ENCODE measurements at regions not wholly inside any gene's neighbourhood (a gene's known extent, or its start where the extent isn't known, plus 50 kb on each side); places are given as distances from the start of the nearest gene placed in this dataset.
"Not testable (repeated sequence)": the region's sequence is repeated elsewhere in the genome, so short reads cannot be mapped to it uniquely, and the experiment has no call there.

- TF ChIP-seq GABPA (IDR thresholded peaks at IDR 0.05; ENCODE audit: low read depth), result no peak
- TF ChIP-seq REST (IDR thresholded peaks at IDR 0.05; ENCODE audit: insufficient replicate concordance, low read depth), result no peak
- TF ChIP-seq SPI1 (IDR thresholded peaks at IDR 0.05; ENCODE audit: borderline replicate concordance, low read depth), result no peak
- no peak for TF ChIP-seq POLR2AphosphoS5 (IDR thresholded peaks at IDR 0.05; ENCODE audit: low read depth)
- TF ChIP-seq CTCF (IDR thresholded peaks at IDR 0.05; ENCODE audit: insufficient read depth, low read length), result no peak
- H3K27ac ChIP-seq (replicated peaks), result no peak overlapping the region
- DNase-seq (ENCODE audit: low read depth in 1 of 2, low spot score in 1 of 2), result no peak
- no peaks in the 10 kb centered on the region for H3K27me3 ChIP-seq (ENCODE audit: insufficient read depth, poor library complexity, severe bottlenecking)
- H3K4me3 ChIP-seq (replicated peaks; ENCODE audit: insufficient read depth, low read length), result no peak overlapping the region
Observed at GRCh38 chr4:40681600-40681999, 51.9 kb upstream of the RBM47 start.

GRCh38 chr4:40682290-40683101 lies 52.8 kb upstream of the RBM47 start:
- Histone ChIP-seq H3K4me3 (replicated peaks; ENCODE audit: insufficient read depth, low read length) (no peak overlapping the region), H3K27ac (replicated peaks) (peak overlapping the region; percentile 53), H3K27me3 (ENCODE audit: insufficient read depth, poor library complexity, severe bottlenecking) (no peaks in the 10 kb centered on the region)
- peak in 1 of 2 experiments; percentile 76 for DNase-seq (ENCODE audit: low read depth in 1 of 2, low spot score in 1 of 2)
- no peak for TF ChIP-seq POLR2AphosphoS5 (IDR thresholded peaks at IDR 0.05; ENCODE audit: low read depth)
- TF ChIP-seq CTCF (IDR thresholded peaks at IDR 0.05; ENCODE audit: insufficient read depth, low read length), result no peak
- no peak for TF ChIP-seq SPI1 (IDR thresholded peaks at IDR 0.05; ENCODE audit: borderline replicate concordance, low read depth)
- TF ChIP-seq REST (IDR thresholded peaks at IDR 0.05; ENCODE audit: insufficient replicate concordance, low read depth), result no peak
- TF ChIP-seq GABPA (IDR thresholded peaks at IDR 0.05; ENCODE audit: low read depth), result no peak

GRCh38 chr4:40683536-40684145 lies 54.0 kb upstream of the RBM47 start:
- H3K4me3 ChIP-seq (replicated peaks; ENCODE audit: insufficient read depth, low read length); H3K27me3 ChIP-seq (ENCODE audit: insufficient read depth, poor library complexity, severe bottlenecking): not testable (repeated sequence)
- DNase-seq (ENCODE audit: low read depth in 1 of 2, low spot score in 1 of 2), result peak in 1 of 2 experiments; percentile 77
- H3K27ac ChIP-seq (replicated peaks), result peak overlapping the region; percentile 39; the same call in 1 of the 2 replicates

GRCh38 chr4:40684404-40684803 lies 54.7 kb upstream of the RBM47 start:
- no peak overlapping the region for H3K4me3 ChIP-seq (replicated peaks; ENCODE audit: insufficient read depth, low read length)
- no peak overlapping the region for H3K27ac ChIP-seq (replicated peaks)
- DNase-seq (ENCODE audit: low read depth in 1 of 2, low spot score in 1 of 2), result no peak
- no peak for TF ChIP-seq CTCF (IDR thresholded peaks at IDR 0.05; ENCODE audit: insufficient read depth, low read length)
- TF ChIP-seq SPI1 (IDR thresholded peaks at IDR 0.05; ENCODE audit: borderline replicate concordance, low read depth), result no peak
- no peak for TF ChIP-seq GABPA (IDR thresholded peaks at IDR 0.05; ENCODE audit: low read depth)
- no peak for TF ChIP-seq POLR2AphosphoS5 (IDR thresholded peaks at IDR 0.05; ENCODE audit: low read depth)
- no peak for TF ChIP-seq REST (IDR thresholded peaks at IDR 0.05; ENCODE audit: insufficient replicate concordance, low read depth)
- H3K27me3 ChIP-seq (ENCODE audit: insufficient read depth, poor library complexity, severe bottlenecking), result no peaks in the 10 kb centered on the region
